ENCODE measurements at regions not wholly inside any gene's neighbourhood (a gene's known extent, or its start where the extent isn't known, plus 50 kb on each side); places are given as distances from the start of the nearest gene placed in this dataset.

- Histone ChIP-seq H3K4me2 (no peak overlapping the region), H4K20me1 (ENCODE audit: insufficient read depth) (no peaks in the 10 kb centered on the region), H3K4me1 (ENCODE audit: low read depth, poor library complexity, severe bottlenecking) (no peaks in the 10 kb centered on the region), H3K9ac (no peak overlapping the region), H3K27me3 (ENCODE audit: insufficient read depth, low read depth) (no peaks in the 10 kb centered on the region), H2AFZ (ENCODE audit: low read depth) (no peak overlapping the region), H3K27ac (no peak overlapping the region), H3K36me3 (ENCODE audit: insufficient read depth) (no peaks in the 10 kb centered on the region), H3K79me2 (ENCODE audit: insufficient read depth, low read depth) (no peaks in the 10 kb centered on the region), H3K4me3 (IDR thresholded peaks at IDR 0.05; ENCODE audit: insufficient read depth, low read depth, low read length) (no peak overlapping the region)
- TF ChIP-seq CTCF (conservative IDR thresholded peaks at IDR 0.05; ENCODE audit: low read depth, low read length): no peak
Measured at GRCh38 chr5:30051976-30052375, 1141.5 kb upstream of the CDH6 start.

GRCh38 chr5:30050056-30050815 lies 1143.2 kb upstream of the CDH6 start:
- Histone ChIP-seq H3K27ac (no peak overlapping the region), H3K9ac (no peak overlapping the region), H3K27me3 (ENCODE audit: insufficient read depth, low read depth) (no peaks in the 10 kb centered on the region), H3K4me1 (ENCODE audit: low read depth, poor library complexity, severe bottlenecking) (no peaks in the 10 kb centered on the region), H3K36me3 (ENCODE audit: insufficient read depth) (no peaks in the 10 kb centered on the region), H3K4me2 (no peak overlapping the region), H3K79me2 (ENCODE audit: insufficient read depth, low read depth) (no peaks in the 10 kb centered on the region), H2AFZ (ENCODE audit: low read depth) (no peak overlapping the region), H4K20me1 (ENCODE audit: insufficient read depth) (no peaks in the 10 kb centered on the region), H3K4me3 (IDR thresholded peaks at IDR 0.05; ENCODE audit: insufficient read depth, low read depth, low read length) (no peak overlapping the region)
- TF ChIP-seq CTCF (conservative IDR thresholded peaks at IDR 0.05; ENCODE audit: low read depth, low read length): no peak

GRCh38 chr5:30042677-30043076 lies 1150.8 kb upstream of the CDH6 start:
- Histone ChIP-seq H3K9ac (no peak overlapping the region), H4K20me1 (ENCODE audit: insufficient read depth) (no peaks in the 10 kb centered on the region), H2AFZ (ENCODE audit: low read depth) (no peak overlapping the region), H3K4me2 (no peak overlapping the region), H3K36me3 (ENCODE audit: insufficient read depth) (no peaks in the 10 kb centered on the region), H3K4me3 (IDR thresholded peaks at IDR 0.05; ENCODE audit: insufficient read depth, low read depth, low read length) (no peak overlapping the region), H3K27ac (no peak overlapping the region), H3K4me1 (ENCODE audit: low read depth, poor library complexity, severe bottlenecking) (no peaks in the 10 kb centered on the region), H3K79me2 (ENCODE audit: insufficient read depth, low read depth) (no peaks in the 10 kb centered on the region), H3K27me3 (ENCODE audit: insufficient read depth, low read depth) (no peaks in the 10 kb centered on the region)
- no peak for TF ChIP-seq CTCF (conservative IDR thresholded peaks at IDR 0.05; ENCODE audit: low read depth, low read length)

GRCh38 chr5:30041831-30042385 lies 1151.6 kb upstream of the CDH6 start:
- Histone ChIP-seq H4K20me1 (ENCODE audit: insufficient read depth) (no peaks in the 10 kb centered on the region), H3K36me3 (ENCODE audit: insufficient read depth) (no peaks in the 10 kb centered on the region), H3K4me3 (IDR thresholded peaks at IDR 0.05; ENCODE audit: insufficient read depth, low read depth, low read length) (no peak overlapping the region), H3K27me3 (ENCODE audit: insufficient read depth, low read depth) (no peaks in the 10 kb centered on the region), H3K27ac (no peak overlapping the region), H2AFZ (ENCODE audit: low read depth) (no peak overlapping the region), H3K4me1 (ENCODE audit: low read depth, poor library complexity, severe bottlenecking) (no peaks in the 10 kb centered on the region), H3K9ac (no peak overlapping the region), H3K79me2 (ENCODE audit: insufficient read depth, low read depth) (no peaks in the 10 kb centered on the region), H3K4me2 (no peak overlapping the region)
- TF ChIP-seq CTCF (conservative IDR thresholded peaks at IDR 0.05; ENCODE audit: low read depth, low read length): no peak
